Caco-2 (cell line): ENCODE measurements at regions not wholly inside any gene's neighbourhood (a gene's known extent, or its start where the extent isn't known, plus 50 kb on each side); places are given as distances from the start of the nearest gene placed in this dataset.

Source experiments
- BruUV-seq: library from RNA; stranded (reverse); fragments of 400-500 nt; replicated peaks from 2 replicates; lab custom pipeline; 2021; lab: Mats Ljungman, UMichigan
- CTCF ChIA-PET: fragments of 300-600 bp; sonication (Branson Sonifier 250); formaldehyde crosslinking; loops from one replicate; lab custom pipeline; 2022; ENCODE audit warnings: antibody characterized with exemption; lab: Charles Lee
- POLR2A ChIA-PET: fragments of 300-600 bp; sonication (Branson Sonifier 250); formaldehyde crosslinking; loops from one replicate; lab custom pipeline; 2022; ENCODE audit warnings: antibody characterized with exemption; lab: Charles Lee
- DNase-seq, 2 experiments: peaks; one replicate each; pipeline versions ENCODE4 v3.0.0 to v3.0.0-alpha.2; 2020 to 2022
- H3K27me3 ChIP-seq: replicated peaks from 2 replicates; pipeline ENCODE4 v1.6.0; 2011; ENCODE audit warnings: low read length; ENCODE audit not compliant: control insufficient read depth, insufficient read depth
- H3K36me3 ChIP-seq: 2 replicates; pipeline ENCODE4 v1.5.1; 2011; ENCODE audit warnings: low read length; ENCODE audit not compliant: control insufficient read depth, insufficient read depth
- H3K4me1 ChIP-seq: fragments of 250-450 bp; sonication (Bioruptor Pico); 2 replicates; pipeline ENCODE4 v1.5.1; 2020; ENCODE audit warnings: mild to moderate bottlenecking
- H3K4me3 ChIP-seq: 2 replicates; pipeline ENCODE4 v1.5.1; 2011; ENCODE audit warnings: low read depth, mild to moderate bottlenecking, control low read depth, low read length
- H3K9me3 ChIP-seq: fragments of 250-450 bp; sonication (Bioruptor Pico); 2 replicates; pipeline ENCODE4 v1.5.1; 2020; ENCODE audit warnings: mild to moderate bottlenecking, moderate library complexity
- H3K27ac Mint-ChIP-seq: one replicate; pipeline ENCODE4 v1.8.0; 2022; ENCODE audit warnings: mixed read lengths; ENCODE audit not compliant: unreplicated experiment
- H3K27me3 Mint-ChIP-seq: one replicate; pipeline ENCODE4 v1.8.0; 2022; ENCODE audit warnings: mixed read lengths; ENCODE audit not compliant: insufficient read depth, unreplicated experiment
- H3K36me3 Mint-ChIP-seq: one replicate; pipeline ENCODE4 v1.8.0; 2022; ENCODE audit warnings: mild to moderate bottlenecking, mixed read lengths; ENCODE audit not compliant: insufficient read depth, unreplicated experiment
- H3K4me1 Mint-ChIP-seq: one replicate; pipeline ENCODE4 v1.8.0; 2022; ENCODE audit warnings: low read depth, mixed read lengths; ENCODE audit not compliant: unreplicated experiment
- H3K4me3 Mint-ChIP-seq: one replicate; pipeline ENCODE4 v1.8.0; 2022; ENCODE audit warnings: mild to moderate bottlenecking, moderate library complexity, mixed read lengths; ENCODE audit not compliant: unreplicated experiment
- H3K9me3 Mint-ChIP-seq: one replicate; pipeline ENCODE4 v1.8.0; 2022; ENCODE audit warnings: mixed read lengths; ENCODE audit not compliant: unreplicated experiment
- intact Hi-C: fragments of 100-400 bp; cut with micrococcal nuclease; formaldehyde crosslinking; loops from one replicate; pipeline ENCODE4 v1.10.0; 2022; ENCODE audit not compliant: unreplicated experiment
- TF ChIP-seq, protein P1 (sequence below), 2 experiments: fragments of 200-600 bp in 1 of 2; IDR thresholded peaks; 1 replicate in 1 of 2; 2 replicates in 1 of 2; pipeline versions ENCODE4 v1.5.1 to v1.8.0; 2011 to 2022; ENCODE audit warnings: antibody characterized with exemption in 1 of 2, control low read depth in 1 of 2, inconsistent platforms in 1 of 2, low read depth in 1 of 2, low read length in 1 of 2, mild to moderate bottlenecking in 1 of 2, moderate library complexity in 1 of 2; ENCODE audit not compliant: insufficient read depth in 1 of 2, severe bottlenecking in 1 of 2, unreplicated experiment in 1 of 2

DNA sequence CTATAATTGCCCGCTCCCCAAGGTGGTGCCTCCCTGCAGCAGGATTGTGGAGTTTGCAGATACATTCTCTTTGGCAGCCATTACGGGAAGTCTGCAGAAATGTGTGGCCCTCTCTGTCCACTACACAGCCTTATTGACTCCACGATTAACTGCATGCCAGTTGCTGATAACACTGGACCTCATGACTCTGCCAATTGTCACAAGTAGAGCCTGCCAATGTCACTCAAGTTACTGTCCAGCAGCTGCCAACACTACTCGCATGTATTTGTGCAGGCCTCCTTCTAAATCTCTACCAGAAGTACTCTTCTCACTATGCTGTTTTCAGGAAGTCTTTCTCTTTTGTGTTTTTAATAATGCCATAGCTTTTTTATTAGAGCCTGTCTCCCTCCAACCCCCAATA lies 128.8 kb downstream of the PPP1R3A start:
- H3K27me3 Mint-ChIP-seq = no peaks in the 10 kb centered on the region
- H3K9me3 ChIP-seq = no peaks in the 10 kb centered on the region
- no peaks in the 10 kb centered on the region for H3K36me3 ChIP-seq
- no peaks in the 10 kb centered on the region for H3K9me3 Mint-ChIP-seq
- POLR2A ChIA-PET = no interaction called here
- no peak overlapping the region for H3K4me3 Mint-ChIP-seq
- BruUV-seq = no TSS peak
- H3K4me1 ChIP-seq = no peaks in the 10 kb centered on the region; the same call in 1 of the 2 replicates
- no peak overlapping the region for H3K4me3 ChIP-seq
- DNase-seq = no peak
- no peaks in the 10 kb centered on the region for H3K27me3 ChIP-seq
- H3K4me1 Mint-ChIP-seq = no peaks in the 10 kb centered on the region
- no peaks in the 10 kb centered on the region for H3K36me3 Mint-ChIP-seq
- intact Hi-C loops = no loop called here
- TF ChIP-seq, protein P1, sequence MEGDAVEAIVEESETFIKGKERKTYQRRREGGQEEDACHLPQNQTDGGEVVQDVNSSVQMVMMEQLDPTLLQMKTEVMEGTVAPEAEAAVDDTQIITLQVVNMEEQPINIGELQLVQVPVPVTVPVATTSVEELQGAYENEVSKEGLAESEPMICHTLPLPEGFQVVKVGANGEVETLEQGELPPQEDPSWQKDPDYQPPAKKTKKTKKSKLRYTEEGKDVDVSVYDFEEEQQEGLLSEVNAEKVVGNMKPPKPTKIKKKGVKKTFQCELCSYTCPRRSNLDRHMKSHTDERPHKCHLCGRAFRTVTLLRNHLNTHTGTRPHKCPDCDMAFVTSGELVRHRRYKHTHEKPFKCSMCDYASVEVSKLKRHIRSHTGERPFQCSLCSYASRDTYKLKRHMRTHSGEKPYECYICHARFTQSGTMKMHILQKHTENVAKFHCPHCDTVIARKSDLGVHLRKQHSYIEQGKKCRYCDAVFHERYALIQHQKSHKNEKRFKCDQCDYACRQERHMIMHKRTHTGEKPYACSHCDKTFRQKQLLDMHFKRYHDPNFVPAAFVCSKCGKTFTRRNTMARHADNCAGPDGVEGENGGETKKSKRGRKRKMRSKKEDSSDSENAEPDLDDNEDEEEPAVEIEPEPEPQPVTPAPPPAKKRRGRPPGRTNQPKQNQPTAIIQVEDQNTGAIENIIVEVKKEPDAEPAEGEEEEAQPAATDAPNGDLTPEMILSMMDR (IDR thresholded peaks at IDR 0.05; ENCODE audit: insufficient read depth in 1 of 2, low read depth in 1 of 2, low read length in 1 of 2, severe bottlenecking in 1 of 2, unreplicated experiment in 1 of 2) = no peak
- CTCF ChIA-PET = no interaction called here
- no peak overlapping the region for H3K27ac Mint-ChIP-seq

DNA sequence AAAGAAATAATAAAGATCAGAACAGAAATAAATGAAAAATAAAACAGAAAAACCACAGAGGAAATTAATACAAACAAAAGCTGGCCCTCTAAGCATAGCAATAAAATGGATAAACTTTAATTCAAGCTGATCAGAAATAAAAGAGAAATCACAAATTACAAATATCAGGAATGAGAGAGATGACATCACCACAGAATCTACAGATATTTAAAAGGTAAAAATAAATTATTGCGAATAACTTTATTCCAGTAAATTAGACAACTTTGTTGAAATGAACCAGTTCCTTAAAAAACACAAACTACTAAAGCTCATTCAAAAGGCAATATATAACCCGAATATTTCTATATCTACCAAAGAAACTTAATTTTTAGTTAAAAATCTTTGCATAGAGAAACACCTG lies 131.7 kb downstream of the PPP1R3A start:
- CTCF ChIA-PET = no interaction called here
- no peak overlapping the region for H3K27ac Mint-ChIP-seq
- POLR2A ChIA-PET = no interaction called here

DNA sequence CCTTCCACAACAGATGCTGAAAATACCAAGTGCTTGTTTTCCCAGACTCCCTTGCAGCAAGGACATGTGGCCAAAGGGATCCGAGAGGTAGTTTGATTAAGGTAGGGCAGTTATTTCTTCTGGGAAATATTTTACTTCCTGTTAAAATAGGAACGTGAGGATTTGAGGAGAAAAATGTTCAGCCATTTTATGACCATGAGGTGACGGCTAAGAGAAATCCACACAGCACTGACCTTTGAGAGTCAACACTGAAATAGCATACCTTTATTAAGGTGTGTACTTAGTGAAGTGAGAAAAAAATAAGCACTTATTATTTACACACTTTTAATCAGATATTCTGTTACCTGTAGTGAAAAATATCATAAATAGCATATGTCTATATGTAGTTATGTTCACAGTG lies 133.9 kb downstream of the PPP1R3A start:
- H3K27ac Mint-ChIP-seq = no peak overlapping the region
- no TSS peak for BruUV-seq
- Histone ChIP-seq H3K4me1 (peaks cover 3% of the 10 kb centered on the region; the same call in 1 of the 2 replicates), H3K4me3 (no peak overlapping the region), H3K9me3 (no peaks in the 10 kb centered on the region), H3K27me3 (no peaks in the 10 kb centered on the region), H3K36me3 (no peaks in the 10 kb centered on the region)
- ChIA-PET POLR2A (no interaction called here), CTCF (no interaction called here)
- no peaks in the 10 kb centered on the region for H3K9me3 Mint-ChIP-seq
- no peaks in the 10 kb centered on the region for H3K36me3 Mint-ChIP-seq
- H3K4me1 Mint-ChIP-seq = no peaks in the 10 kb centered on the region
- DNase-seq = no peak
- TF ChIP-seq, protein P1 (IDR thresholded peaks at IDR 0.05; ENCODE audit: insufficient read depth in 1 of 2, low read depth in 1 of 2, low read length in 1 of 2, severe bottlenecking in 1 of 2, unreplicated experiment in 1 of 2) = no peak
- intact Hi-C loops = no loop called here
- H3K27me3 Mint-ChIP-seq = no peaks in the 10 kb centered on the region
- no peak overlapping the region for H3K4me3 Mint-ChIP-seq

More for the DNA sequence above, 131.7 kb downstream of the PPP1R3A start:
- H3K4me3 Mint-ChIP-seq = no peak overlapping the region
- no peak overlapping the region for H3K4me3 ChIP-seq
- no TSS peak for BruUV-seq
- H3K27me3 Mint-ChIP-seq = no peaks in the 10 kb centered on the region
- intact Hi-C loops = no loop called here
- no peaks in the 10 kb centered on the region for H3K9me3 Mint-ChIP-seq
- H3K9me3 ChIP-seq = no peaks in the 10 kb centered on the region
- no peak for DNase-seq
- H3K36me3 ChIP-seq = no peaks in the 10 kb centered on the region
- H3K4me1 Mint-ChIP-seq = no peaks in the 10 kb centered on the region
- TF ChIP-seq, protein P1 (IDR thresholded peaks at IDR 0.05; ENCODE audit: insufficient read depth in 1 of 2, low read depth in 1 of 2, low read length in 1 of 2, severe bottlenecking in 1 of 2, unreplicated experiment in 1 of 2) = no peak
- H3K4me1 ChIP-seq = peaks cover 3% of the 10 kb centered on the region; the same call in 1 of the 2 replicates
- H3K36me3 Mint-ChIP-seq = no peaks in the 10 kb centered on the region
- H3K27me3 ChIP-seq = no peaks in the 10 kb centered on the region
